NCI-H2081 (cell line): ENCODE measurements at regions not wholly inside any gene's neighbourhood (a gene's known extent, or its start where the extent isn't known, plus 50 kb on each side); places are given as distances from the start of the nearest gene placed in this dataset.
"Not testable (repeated sequence)": the region's sequence is repeated elsewhere in the genome, so short reads cannot be mapped to it uniquely, and the experiment has no call there.

Source experiments
- DNase-seq, 2 experiments: peaks; one replicate each; lab custom pipeline; 2025; lab: John Stamatoyannopoulos, UW

- DNase-seq, result not testable (repeated sequence)
These were observed 321.6 kb upstream of the NT5E start for GRCh38 chr6:85128256-85128655.

- DNase-seq, result no peak
These were observed 322.1 kb upstream of the NT5E start for GRCh38 chr6:85127696-85128243.

GRCh38 chr6:85127168-85127498, 322.8 kb upstream of the NT5E start:
- DNase-seq, result no peak

GRCh38 chr6:85126485-85127167, 323.3 kb upstream of the NT5E start:
- DNase-seq, result peak in 1 of 2 experiments; percentile 31

- DNase-seq, result no peak
These were observed 324.4 kb upstream of the NT5E start for GRCh38 chr6:85125526-85125925.

- DNase-seq, result no peak
These were observed 325.2 kb upstream of the NT5E start for GRCh38 chr6:85124472-85125354.

GRCh38 chr6:85121158-85121557, 328.7 kb upstream of the NT5E start:
- no peak for DNase-seq

- no peak for DNase-seq
These were observed 331.1 kb upstream of the NT5E start for GRCh38 chr6:85118652-85119235.

- no peak for DNase-seq
These were observed 331.6 kb upstream of the NT5E start for GRCh38 chr6:85118233-85118632.

GRCh38 chr6:85116475-85116874, 333.4 kb upstream of the NT5E start:
- DNase-seq, result no peak

GRCh38 chr6:85115876-85116275, 334.0 kb upstream of the NT5E start:
- no peak for DNase-seq

GRCh38 chr6:85115376-85115775, 334.5 kb upstream of the NT5E start:
- DNase-seq, result no peak

GRCh38 chr6:85114581-85114935, 335.3 kb upstream of the NT5E start:
- no peak for DNase-seq

- peak in 1 of 2 experiments; percentile 5 for DNase-seq
These were observed 335.8 kb upstream of the NT5E start for GRCh38 chr6:85113934-85114580.

GRCh38 chr6:85112540-85112939, 337.3 kb upstream of the NT5E start:
- no peak for DNase-seq

GRCh38 chr6:85111481-85112011, 338.3 kb upstream of the NT5E start:
- DNase-seq, result no peak

- no peak for DNase-seq
These were observed 338.9 kb upstream of the NT5E start for GRCh38 chr6:85110943-85111342.

GRCh38 chr6:85107701-85108100, 342.2 kb upstream of the NT5E start:
- no peak for DNase-seq

- DNase-seq, result no peak
These were observed 332.6 kb upstream of the TBX18 start for GRCh38 chr6:85096976-85097375.

- DNase-seq, result no peak
These were observed 327.8 kb upstream of the TBX18 start for GRCh38 chr6:85092226-85092625.

GRCh38 chr6:85089255-85089654, 324.9 kb upstream of the TBX18 start:
- DNase-seq, result no peak

GRCh38 chr6:85085875-85086274, 321.5 kb upstream of the TBX18 start:
- DNase-seq, result no peak
